MG63 (cell line): ENCODE measurements at regions not wholly inside any gene's neighbourhood (a gene's known extent, or its start where the extent isn't known, plus 50 kb on each side); places are given as distances from the start of the nearest gene placed in this dataset.
"Not testable (repeated sequence)": the region's sequence is repeated elsewhere in the genome, so short reads cannot be mapped to it uniquely, and the experiment has no call there.

Source experiments
- DNase-seq: peaks from one replicate; pipeline ENCODE4 v3.0.0-alpha.2; 2020
- H3K27me3 ChIP-seq: fragments of 250-450 bp; sonication (Bioruptor Pico); 2 replicates; pipeline ENCODE4 v1.5.1; 2020; ENCODE audit warnings: mild to moderate bottlenecking, moderate library complexity
- H3K36me3 ChIP-seq: fragments of 250-450 bp; sonication (Bioruptor Pico); 2 replicates; pipeline ENCODE4 v1.5.1; 2020; ENCODE audit warnings: mild to moderate bottlenecking, moderate library complexity
- H3K4me3 ChIP-seq: fragments of 250-450 bp; sonication (Bioruptor Pico); 2 replicates; pipeline ENCODE4 v1.5.1; 2020; ENCODE audit warnings: mild to moderate bottlenecking, moderate library complexity
- H3K9me3 ChIP-seq: fragments of 250-450 bp; sonication (Bioruptor Pico); 2 replicates; pipeline ENCODE4 v1.5.1; 2020; ENCODE audit warnings: mild to moderate bottlenecking, moderate library complexity

DNA sequence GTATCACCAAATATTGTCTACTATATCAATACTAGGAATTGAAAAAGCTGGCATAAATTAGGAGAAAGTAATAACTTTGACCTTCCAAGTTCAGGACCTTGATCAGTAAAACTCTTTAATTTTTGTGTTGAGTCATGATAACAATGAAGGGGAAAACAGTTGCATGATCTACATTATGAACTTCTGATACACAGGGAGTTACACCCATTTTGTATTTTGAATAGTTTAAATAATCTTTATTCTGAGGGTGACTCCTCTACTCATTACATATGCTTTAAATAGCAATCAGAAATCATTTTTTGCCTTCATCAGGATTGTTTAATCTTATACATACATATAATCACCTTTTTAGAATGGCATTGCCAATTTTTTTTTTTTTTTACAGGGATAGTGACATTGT, 492.5 kb downstream of the NAV3 start:
- Histone ChIP-seq H3K9me3 (no peaks in the 10 kb centered on the region), H3K27me3 (no peaks in the 10 kb centered on the region), H3K4me3 (no peak overlapping the region), H3K36me3 (no peaks in the 10 kb centered on the region)
- DNase-seq, result no peak

GRCh38 chr12:78324234-78324633, 493.5 kb downstream of the NAV3 start:
- H3K36me3 ChIP-seq, result no peaks in the 10 kb centered on the region
- H3K27me3 ChIP-seq, result no peaks in the 10 kb centered on the region
- H3K4me3 ChIP-seq, result no peak overlapping the region
- no peak for DNase-seq
- no peaks in the 10 kb centered on the region for H3K9me3 ChIP-seq

DNA sequence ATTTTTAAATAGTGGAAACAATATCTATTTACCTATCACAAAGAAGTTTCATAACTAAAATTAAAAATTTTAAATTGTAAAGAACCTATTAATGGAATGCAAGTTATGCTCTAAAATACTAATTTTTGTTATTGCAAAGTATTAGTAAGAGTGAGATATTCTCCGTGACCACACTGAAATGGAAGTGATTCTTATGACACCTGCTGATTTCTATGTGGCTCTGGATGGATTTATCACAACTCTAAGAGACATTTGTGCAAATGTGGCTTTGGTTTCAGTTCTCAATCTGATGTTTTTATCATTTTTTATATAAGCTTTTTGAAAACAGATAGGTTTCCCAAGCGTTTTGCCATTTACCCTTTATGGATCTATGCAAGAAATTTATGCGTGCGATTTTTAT, 497.8 kb downstream of the NAV3 start:
- no peaks in the 10 kb centered on the region for H3K9me3 ChIP-seq
- H3K27me3 ChIP-seq, result no peaks in the 10 kb centered on the region
- no peaks in the 10 kb centered on the region for H3K36me3 ChIP-seq
- no peak for DNase-seq
- no peak overlapping the region for H3K4me3 ChIP-seq

GRCh38 chr12:78330131-78330530, 499.4 kb downstream of the NAV3 start:
- no peak overlapping the region for H3K4me3 ChIP-seq
- H3K36me3 ChIP-seq, result no peaks in the 10 kb centered on the region
- DNase-seq, result no peak
- H3K9me3 ChIP-seq, result no peaks in the 10 kb centered on the region
- no peaks in the 10 kb centered on the region for H3K27me3 ChIP-seq

- Histone ChIP-seq H3K9me3 (no peaks in the 10 kb centered on the region), H3K27me3 (no peaks in the 10 kb centered on the region), H3K36me3 (no peaks in the 10 kb centered on the region), H3K4me3 (no peak overlapping the region)
- DNase-seq, result no peak
Measured at GRCh38 chr12:78331181-78331580, 500.5 kb downstream of the NAV3 start.

- Histone ChIP-seq H3K4me3 (no peak overlapping the region), H3K27me3 (no peaks in the 10 kb centered on the region), H3K9me3 (no peaks in the 10 kb centered on the region), H3K36me3 (no peaks in the 10 kb centered on the region)
- DNase-seq, result no peak
Measured at GRCh38 chr12:78331753-78332152, 501.1 kb downstream of the NAV3 start.

DNA sequence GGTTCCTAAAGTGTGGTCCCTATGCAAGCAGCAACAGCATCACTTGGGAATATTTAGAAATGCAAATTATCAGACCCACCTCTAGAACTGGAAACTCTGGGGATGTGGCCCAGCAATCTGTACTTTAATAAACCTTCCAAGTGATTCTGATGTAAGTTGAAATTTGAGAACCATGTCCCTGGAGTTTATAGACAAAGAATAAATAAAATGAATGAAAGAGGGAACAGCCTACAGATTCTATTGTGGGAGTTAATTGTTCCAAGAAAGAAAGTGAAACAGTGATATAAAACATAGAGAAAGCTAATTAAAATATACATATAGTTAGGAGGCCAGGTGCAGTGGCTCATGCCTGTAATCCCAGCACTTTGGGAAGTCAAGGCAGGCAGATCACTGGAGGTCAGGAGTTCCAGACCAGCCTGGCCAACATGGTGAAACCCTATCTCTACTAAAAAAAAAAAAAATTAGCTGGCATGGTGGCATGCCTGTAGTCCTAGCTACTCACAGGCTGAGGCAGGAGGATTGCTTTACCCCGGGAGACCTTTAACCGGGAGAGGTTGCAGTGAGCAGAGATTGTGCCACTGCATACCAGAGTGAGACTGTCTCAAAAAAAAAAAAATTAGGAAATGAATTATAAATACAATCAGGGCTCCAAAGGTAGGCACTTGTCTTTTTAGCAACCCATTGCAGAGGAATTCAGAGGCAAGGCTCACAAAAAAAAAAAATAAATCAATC, 507.5 kb downstream of the NAV3 start:
- H3K27me3 ChIP-seq, result no peaks in the 10 kb centered on the region
- H3K36me3 ChIP-seq, result no peaks in the 10 kb centered on the region
- no peak for DNase-seq
- H3K4me3 ChIP-seq, result no peak overlapping the region
- H3K9me3 ChIP-seq, result no peaks in the 10 kb centered on the region

DNA sequence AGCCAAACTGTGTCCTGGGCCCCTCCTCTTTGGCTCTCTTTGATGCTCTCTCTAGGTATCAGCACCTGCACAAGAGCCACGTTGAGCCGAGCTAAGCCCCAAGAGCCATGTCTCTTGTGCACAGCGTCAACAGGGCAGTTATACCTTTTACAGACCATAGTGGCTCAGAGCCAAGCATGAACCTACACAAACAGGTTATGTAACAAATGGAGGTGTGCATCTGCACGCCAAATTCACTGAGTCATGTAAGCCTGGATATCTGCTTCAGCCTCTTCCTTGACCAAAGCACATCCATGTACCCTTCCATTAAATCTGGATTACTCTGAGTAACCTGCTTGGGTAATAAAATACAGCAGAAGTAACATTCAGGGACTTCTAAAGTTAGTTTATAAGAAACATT, 509.7 kb downstream of the NAV3 start:
- no peaks in the 10 kb centered on the region for H3K9me3 ChIP-seq
- H3K36me3 ChIP-seq, result no peaks in the 10 kb centered on the region
- H3K4me3 ChIP-seq, result no peak overlapping the region
- DNase-seq, result no peak
- no peaks in the 10 kb centered on the region for H3K27me3 ChIP-seq

GRCh38 chr12:78343657-78344056, 513.0 kb downstream of the NAV3 start:
- H3K4me3 ChIP-seq, result no peak overlapping the region

DNA sequence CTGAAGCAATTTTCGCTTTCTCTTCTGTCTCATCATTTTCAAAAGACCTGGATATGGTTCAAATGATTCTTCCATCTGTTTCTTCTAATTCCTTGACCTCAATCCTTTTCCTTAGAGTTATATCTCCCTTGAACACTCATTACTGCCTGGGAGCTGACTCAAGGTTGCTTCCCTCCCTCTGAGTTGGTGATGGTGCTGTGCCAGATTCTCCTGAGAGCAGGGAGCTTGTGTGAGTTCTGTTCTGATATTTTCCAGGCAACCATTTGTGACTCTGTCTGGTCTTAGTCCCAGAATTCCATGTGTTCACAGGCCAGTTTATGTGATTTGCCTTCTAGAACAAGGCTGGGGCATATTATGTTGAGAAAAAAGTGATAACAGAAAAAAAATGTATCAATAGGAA, 505.1 kb upstream of the SYT1 start:
- Histone ChIP-seq H3K36me3 (no peaks in the 10 kb centered on the region), H3K4me3 (no peak overlapping the region), H3K27me3 (no peaks in the 10 kb centered on the region), H3K9me3 (no peaks in the 10 kb centered on the region)
- DNase-seq, result peak; percentile 31

More at GRCh38 chr12:78343657-78344056, 513.0 kb downstream of the NAV3 start:
- Histone ChIP-seq H3K27me3 (no peaks in the 10 kb centered on the region), H3K9me3 (no peaks in the 10 kb centered on the region), H3K36me3 (no peaks in the 10 kb centered on the region)
- no peak for DNase-seq

- H3K4me3 ChIP-seq, result no peak overlapping the region
- H3K27me3 ChIP-seq, result no peaks in the 10 kb centered on the region
- H3K9me3 ChIP-seq, result no peaks in the 10 kb centered on the region
- DNase-seq, result no peak
- H3K36me3 ChIP-seq, result no peaks in the 10 kb centered on the region
Measured at GRCh38 chr12:78361683-78362082, 502.9 kb upstream of the SYT1 start.

DNA sequence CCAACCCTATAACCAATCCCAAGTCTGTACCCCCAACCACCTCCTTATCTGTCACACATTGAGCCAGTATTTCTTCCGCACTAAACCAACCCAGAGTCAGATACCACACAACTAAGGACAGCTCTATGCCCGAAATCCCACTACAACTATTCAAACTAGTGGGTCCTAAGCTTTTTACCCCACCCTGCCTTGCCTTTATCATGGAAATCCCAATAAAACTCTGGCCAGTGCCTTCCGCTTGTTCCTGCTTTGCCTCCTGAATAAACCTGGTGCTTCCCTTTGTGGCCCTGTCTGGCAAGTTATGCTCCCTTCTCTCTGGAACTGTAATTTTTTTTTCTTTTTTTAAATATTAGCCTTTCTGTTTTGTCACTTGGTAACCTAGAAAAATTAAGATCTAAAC, 493.3 kb upstream of the SYT1 start:
- no peaks in the 10 kb centered on the region for H3K36me3 ChIP-seq
- no peaks in the 10 kb centered on the region for H3K9me3 ChIP-seq
- H3K27me3 ChIP-seq, result no peaks in the 10 kb centered on the region
- H3K4me3 ChIP-seq, result no peak overlapping the region
- DNase-seq, result no peak

DNA sequence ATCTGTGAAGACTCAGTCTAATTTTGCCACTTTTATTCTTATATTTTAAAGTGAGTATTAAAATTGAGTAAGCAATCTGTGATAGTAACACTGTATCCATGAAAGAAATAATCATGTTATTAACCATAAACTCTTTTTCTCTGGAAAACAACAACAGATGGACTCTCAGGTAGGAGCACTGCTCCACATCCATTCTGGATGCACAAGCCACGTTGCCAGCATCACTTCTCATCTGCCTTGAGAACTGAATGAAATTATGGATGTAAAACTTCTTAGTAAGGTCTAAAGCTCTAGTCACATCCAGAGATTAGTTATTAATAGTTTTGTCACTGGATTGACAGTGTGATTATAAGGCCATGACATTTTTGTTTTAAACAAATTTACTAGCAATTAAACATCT, 489.1 kb upstream of the SYT1 start:
- DNase-seq, result no peak
- Histone ChIP-seq H3K4me3 (no peak overlapping the region), H3K36me3 (no peaks in the 10 kb centered on the region), H3K9me3 (0 out of 2 replicates have a peak, but pooled peaks cover 2% of the 10 kb centered on the region), H3K27me3 (no peaks in the 10 kb centered on the region)

GRCh38 chr12:78376257-78376656, 488.3 kb upstream of the SYT1 start:
- no peaks in the 10 kb centered on the region for H3K27me3 ChIP-seq
- no peak overlapping the region for H3K4me3 ChIP-seq
- no peaks in the 10 kb centered on the region for H3K36me3 ChIP-seq
- no peak for DNase-seq
- H3K9me3 ChIP-seq, result 0 out of 2 replicates have a peak, but pooled peaks cover 2% of the 10 kb centered on the region

DNA sequence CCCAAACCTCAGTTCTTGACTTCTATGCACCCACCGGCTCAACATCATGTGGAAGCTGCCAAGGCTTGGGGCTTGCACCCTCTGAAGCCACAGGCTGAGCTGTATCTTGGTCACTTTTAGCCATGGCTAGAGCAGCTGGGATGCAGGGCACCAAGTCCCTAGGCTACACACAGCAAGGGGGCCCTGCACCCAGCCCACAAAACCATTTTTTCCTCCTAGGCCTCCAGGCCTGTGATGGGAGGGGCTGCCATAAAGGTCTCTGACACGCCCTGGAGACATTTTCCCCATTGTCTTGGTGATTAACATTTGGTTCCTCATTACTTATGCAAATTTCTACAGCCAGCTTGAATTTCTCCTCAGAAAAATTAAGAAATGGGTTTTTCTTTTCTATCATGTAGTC, 485.5 kb upstream of the SYT1 start:
- H3K9me3 ChIP-seq, H3K36me3 ChIP-seq, DNase-seq, H3K27me3 ChIP-seq, H3K4me3 ChIP-seq: not testable (repeated sequence)

DNA sequence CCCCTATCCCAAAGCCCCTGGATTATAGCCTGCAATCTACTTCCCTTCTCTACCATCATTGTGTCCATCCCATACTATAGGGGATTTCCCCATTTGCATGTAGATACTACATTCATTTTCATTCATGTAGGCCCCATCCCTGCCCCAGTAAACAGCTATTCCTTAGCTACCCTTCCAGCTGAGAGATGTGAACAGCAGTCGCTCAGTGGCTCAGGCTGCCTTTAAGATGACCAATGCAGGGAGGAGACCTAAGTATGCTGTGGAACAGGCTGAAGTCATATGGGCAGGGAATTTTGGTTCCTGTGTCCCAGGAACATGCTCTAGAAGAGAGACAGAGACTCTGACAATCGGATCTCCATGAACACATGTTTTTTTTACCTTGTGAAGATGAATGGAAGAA, 481.2 kb upstream of the SYT1 start:
- DNase-seq, result no peak
- 0 out of 2 replicates have a peak, but pooled peaks cover 2% of the 10 kb centered on the region for H3K9me3 ChIP-seq
- no peaks in the 10 kb centered on the region for H3K36me3 ChIP-seq
- H3K4me3 ChIP-seq, result no peak overlapping the region
- no peaks in the 10 kb centered on the region for H3K27me3 ChIP-seq

- Histone ChIP-seq H3K9me3 (no peaks in the 10 kb centered on the region), H3K27me3 (no peaks in the 10 kb centered on the region), H3K4me3 (no peak overlapping the region), H3K36me3 (no peaks in the 10 kb centered on the region)
- DNase-seq, result no peak
Measured at GRCh38 chr12:78384541-78384940, 480.0 kb upstream of the SYT1 start.

- Histone ChIP-seq H3K9me3 (no peaks in the 10 kb centered on the region), H3K4me3 (no peak overlapping the region), H3K36me3 (no peaks in the 10 kb centered on the region), H3K27me3 (no peaks in the 10 kb centered on the region)
- DNase-seq, result no peak
Measured at GRCh38 chr12:78385541-78385940, 479.0 kb upstream of the SYT1 start.

- DNase-seq, result no peak
- Histone ChIP-seq H3K36me3 (no peaks in the 10 kb centered on the region), H3K9me3 (no peaks in the 10 kb centered on the region), H3K4me3 (no peak overlapping the region), H3K27me3 (no peaks in the 10 kb centered on the region)
Measured at GRCh38 chr12:78386871-78387270, 477.7 kb upstream of the SYT1 start.
